ENCODE measurements at regions not wholly inside any gene's neighbourhood (a gene's known extent, or its start where the extent isn't known, plus 50 kb on each side); places are given as distances from the start of the nearest gene placed in this dataset.

DNA sequence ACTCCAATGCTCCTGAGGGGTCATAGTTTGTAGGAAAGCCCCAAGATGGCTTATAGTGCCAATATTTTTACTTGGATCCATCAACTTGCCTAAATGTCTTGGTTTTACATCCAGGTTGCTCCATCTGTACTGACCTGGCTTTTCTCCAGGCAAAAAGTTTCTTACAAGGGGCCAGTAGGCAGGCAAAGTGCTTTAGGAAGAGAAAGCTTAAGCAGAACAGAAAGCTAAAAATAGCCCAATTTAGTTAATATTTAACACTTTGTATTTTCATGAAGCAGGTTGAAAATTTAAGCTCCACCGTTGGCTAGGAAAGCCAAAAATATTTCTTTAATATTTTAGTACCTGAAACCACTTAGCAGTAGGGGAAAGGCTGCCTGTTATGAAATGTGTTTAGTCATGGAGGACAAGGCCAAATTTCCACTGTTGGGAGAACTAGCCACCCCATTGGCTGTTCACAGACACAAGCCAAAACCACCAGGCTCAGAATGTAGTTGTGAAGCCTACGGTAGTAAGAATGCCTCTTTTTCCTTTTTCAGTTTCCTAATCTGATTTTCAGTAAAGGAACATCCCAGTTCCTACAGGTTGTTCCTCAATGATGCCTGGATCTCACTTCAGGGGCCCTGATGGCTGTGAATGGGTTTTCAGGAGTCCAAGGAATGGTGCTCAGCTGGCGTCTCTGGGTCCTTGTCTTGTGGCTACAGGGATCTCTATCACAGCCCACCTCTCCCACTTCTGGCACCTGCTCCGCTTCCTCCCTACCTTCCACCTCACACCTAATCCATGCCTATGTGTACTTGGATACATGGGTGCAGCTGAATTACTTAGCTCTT lies 324.8 kb downstream of the PMP22 start:
- Histone ChIP-seq H3K79me2 (ENCODE audit: control insufficient read depth, insufficient read depth, low read length, poor library complexity) (no peaks in the 10 kb centered on the region), H2BK5ac (ENCODE audit: low read depth, low read length, poor library complexity) (no peak overlapping the region), H3K14ac (ENCODE audit: low read length) (no peak overlapping the region), H2BK120ac (ENCODE audit: insufficient read depth, low read length, poor library complexity) (no peak overlapping the region), H2AFZ (ENCODE audit: insufficient read depth, low read length, poor library complexity) (no peak overlapping the region), H3K4me2 (ENCODE audit: low read length) (no peak overlapping the region), H3K4me3 (ENCODE audit: low read depth, low read length) (no peak overlapping the region), H4K8ac (ENCODE audit: low read depth, low read length) (no peak overlapping the region), H3K4me1 (ENCODE audit: control insufficient read depth in 1 of 2, insufficient read depth in 2 of 2, low read length in 2 of 2) (no peaks in the 10 kb centered on the region), H3K36me3 (ENCODE audit: control insufficient read depth in 1 of 2, insufficient read depth in 2 of 2, low read length in 2 of 2) (no peaks in the 10 kb centered on the region), H4K12ac (ENCODE audit: low read depth, low read length) (no peak overlapping the region), H3K23ac (ENCODE audit: low read length) (no peak overlapping the region), H3K79me1 (ENCODE audit: low read length) (no peaks in the 10 kb centered on the region), H3K27me3 (ENCODE audit: insufficient read depth, low read length) (no peaks in the 10 kb centered on the region), H2AK5ac (ENCODE audit: low read length) (no peak overlapping the region), H3K9ac (ENCODE audit: low read length) (no peak overlapping the region), H4K91ac (ENCODE audit: low read depth, low read length) (no peak overlapping the region), H3K4ac (ENCODE audit: low read depth, low read length) (no peak overlapping the region), H3K27ac (ENCODE audit: low read depth, low read length) (no peak overlapping the region), H2BK12ac (ENCODE audit: low read length) (no peak overlapping the region), H3K9me3 (ENCODE audit: insufficient read depth, low read depth, low read length) (no peaks in the 10 kb centered on the region), H3K18ac (ENCODE audit: low read length) (no peak overlapping the region)
- DNase-seq, result no peak
- WGBS (ENCODE audit: extremely low coverage, insufficient coverage, insufficient read length), result no CpG with 5 or more reads among the region's 4 CpGs

DNA sequence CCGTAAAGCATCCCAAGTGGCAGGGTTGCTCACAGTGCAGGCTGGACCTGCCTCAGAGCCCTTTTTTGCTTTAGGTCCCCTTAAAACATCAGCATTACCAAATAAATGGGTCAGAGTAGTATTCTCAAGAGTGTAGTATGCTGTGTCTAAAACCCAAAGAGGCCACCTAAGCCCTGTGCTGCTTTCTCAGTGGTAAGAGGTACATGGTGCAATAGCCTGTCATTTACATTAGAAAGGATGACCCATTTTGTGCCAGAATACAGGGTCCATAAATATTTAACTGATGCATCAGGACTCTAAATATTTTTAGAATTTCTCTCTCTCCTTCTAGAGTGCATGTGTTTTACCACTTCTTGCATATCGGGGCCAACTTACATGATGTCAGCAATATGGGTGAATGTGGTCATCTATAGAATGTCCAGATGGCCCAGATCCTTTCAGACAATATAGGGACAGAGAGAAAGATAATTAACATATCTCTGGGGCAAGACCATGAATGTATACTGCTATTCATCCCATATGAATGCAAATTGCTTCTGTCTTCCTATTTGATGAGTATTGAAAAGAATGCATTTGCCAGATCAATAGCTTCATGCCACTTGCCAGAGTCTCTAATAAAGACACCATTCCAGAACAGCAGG lies 329.2 kb downstream of the PMP22 start:
- no CpG with 5 or more reads among the region's 2 CpGs for WGBS (ENCODE audit: extremely low coverage, insufficient coverage, insufficient read length)
- Histone ChIP-seq H2BK5ac (ENCODE audit: low read depth, low read length, poor library complexity) (no peak overlapping the region), H2AK5ac (ENCODE audit: low read length) (no peak overlapping the region), H3K9ac (ENCODE audit: low read length) (no peak overlapping the region), H3K14ac (ENCODE audit: low read length) (no peak overlapping the region), H3K27ac (ENCODE audit: low read depth, low read length) (no peak overlapping the region), H3K23ac (ENCODE audit: low read length) (no peak overlapping the region), H3K4ac (ENCODE audit: low read depth, low read length) (no peak overlapping the region), H3K79me1 (ENCODE audit: low read length) (no peaks in the 10 kb centered on the region), H4K8ac (ENCODE audit: low read depth, low read length) (no peak overlapping the region), H3K27me3 (ENCODE audit: insufficient read depth, low read length) (no peaks in the 10 kb centered on the region), H3K4me1 (ENCODE audit: control insufficient read depth in 1 of 2, insufficient read depth in 2 of 2, low read length in 2 of 2) (no peaks in the 10 kb centered on the region), H3K9me3 (ENCODE audit: insufficient read depth, low read depth, low read length) (no peaks in the 10 kb centered on the region), H3K79me2 (ENCODE audit: control insufficient read depth, insufficient read depth, low read length, poor library complexity) (no peaks in the 10 kb centered on the region), H3K18ac (ENCODE audit: low read length) (no peak overlapping the region), H2AFZ (ENCODE audit: insufficient read depth, low read length, poor library complexity) (no peak overlapping the region), H4K12ac (ENCODE audit: low read depth, low read length) (no peak overlapping the region), H3K36me3 (ENCODE audit: control insufficient read depth in 1 of 2, insufficient read depth in 2 of 2, low read length in 2 of 2) (no peaks in the 10 kb centered on the region), H3K4me3 (ENCODE audit: low read depth, low read length) (no peak overlapping the region), H3K4me2 (ENCODE audit: low read length) (no peak overlapping the region), H4K91ac (ENCODE audit: low read depth, low read length) (no peak overlapping the region), H2BK120ac (ENCODE audit: insufficient read depth, low read length, poor library complexity) (no peak overlapping the region), H2BK12ac (ENCODE audit: low read length) (no peak overlapping the region)
- DNase-seq, result no peak

DNA sequence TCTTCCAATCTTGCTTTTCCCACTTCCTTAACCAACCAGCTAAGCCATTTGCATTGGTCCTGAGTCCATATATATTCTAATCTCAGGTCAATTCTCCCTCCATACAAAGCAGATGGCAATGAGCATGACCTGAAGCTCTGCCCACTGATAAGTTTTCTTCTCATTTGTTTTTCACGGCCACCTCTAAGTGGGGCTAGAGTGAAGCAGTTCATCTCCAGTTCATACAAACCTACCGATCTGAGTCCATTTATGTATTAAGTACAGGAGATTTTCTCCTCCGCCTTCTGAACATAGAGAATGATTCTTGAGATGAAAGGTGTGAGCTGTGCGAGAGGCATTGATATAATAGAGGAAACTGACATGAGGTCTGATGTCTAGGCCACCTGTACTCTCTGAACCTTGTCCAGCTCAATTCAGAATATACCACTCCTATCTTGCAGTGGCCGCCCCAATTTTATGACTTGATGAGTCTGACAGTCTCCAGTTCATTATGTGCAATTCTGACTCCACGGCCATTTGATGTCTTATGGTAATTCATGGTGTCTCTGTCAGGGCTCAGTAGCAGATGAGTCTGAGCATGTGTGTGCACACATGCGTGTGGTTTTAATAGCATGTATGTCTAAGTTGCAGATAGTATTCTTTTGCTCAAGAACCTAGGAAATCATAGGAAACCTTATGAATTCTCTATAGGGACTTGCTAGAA lies 329.8 kb downstream of the PMP22 start:
- Histone ChIP-seq H3K4me2 (ENCODE audit: low read length) (no peak overlapping the region), H4K12ac (ENCODE audit: low read depth, low read length) (no peak overlapping the region), H2BK12ac (ENCODE audit: low read length) (no peak overlapping the region), H3K27ac (ENCODE audit: low read depth, low read length) (no peak overlapping the region), H3K18ac (ENCODE audit: low read length) (no peak overlapping the region), H3K79me1 (ENCODE audit: low read length) (no peaks in the 10 kb centered on the region), H3K36me3 (ENCODE audit: control insufficient read depth in 1 of 2, insufficient read depth in 2 of 2, low read length in 2 of 2) (no peaks in the 10 kb centered on the region), H2AK5ac (ENCODE audit: low read length) (no peak overlapping the region), H4K91ac (ENCODE audit: low read depth, low read length) (no peak overlapping the region), H3K4ac (ENCODE audit: low read depth, low read length) (no peak overlapping the region), H3K23ac (ENCODE audit: low read length) (no peak overlapping the region), H3K4me3 (ENCODE audit: low read depth, low read length) (no peak overlapping the region), H2BK120ac (ENCODE audit: insufficient read depth, low read length, poor library complexity) (no peak overlapping the region), H3K9me3 (ENCODE audit: insufficient read depth, low read depth, low read length) (no peaks in the 10 kb centered on the region), H3K14ac (ENCODE audit: low read length) (no peak overlapping the region), H3K79me2 (ENCODE audit: control insufficient read depth, insufficient read depth, low read length, poor library complexity) (no peaks in the 10 kb centered on the region), H4K8ac (ENCODE audit: low read depth, low read length) (no peak overlapping the region), H3K4me1 (ENCODE audit: control insufficient read depth in 1 of 2, insufficient read depth in 2 of 2, low read length in 2 of 2) (no peaks in the 10 kb centered on the region), H2AFZ (ENCODE audit: insufficient read depth, low read length, poor library complexity) (no peak overlapping the region), H2BK5ac (ENCODE audit: low read depth, low read length, poor library complexity) (no peak overlapping the region), H3K27me3 (ENCODE audit: insufficient read depth, low read length) (no peaks in the 10 kb centered on the region), H3K9ac (ENCODE audit: low read length) (no peak overlapping the region)
- DNase-seq, result no peak
- no CpG with 5 or more reads among the region's 7 CpGs for whole genome bisulfite sequencing (ENCODE audit: extremely low coverage, insufficient coverage, insufficient read length)

DNA sequence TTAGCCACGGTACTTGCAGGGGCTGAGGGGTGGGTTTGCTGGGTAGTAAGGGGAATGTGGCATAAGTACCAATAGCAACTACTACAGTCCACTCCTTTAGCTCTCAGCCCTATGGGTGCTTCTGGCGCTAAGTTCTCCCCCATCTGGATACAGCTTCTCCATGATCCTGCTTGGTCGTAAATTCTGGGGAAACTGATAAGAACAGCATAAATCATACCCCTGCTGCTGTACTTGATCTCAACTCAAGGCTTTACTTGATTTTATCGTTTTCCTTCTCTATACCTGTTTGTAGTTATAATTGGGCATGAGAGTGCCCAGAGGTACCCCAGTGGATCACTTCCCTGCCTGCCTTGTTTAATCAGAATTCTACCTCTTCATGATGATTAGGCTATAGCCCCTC lies 331.4 kb downstream of the PMP22 start:
- Histone ChIP-seq H2AK5ac (ENCODE audit: low read length) (no peak overlapping the region), H3K4me3 (ENCODE audit: low read depth, low read length) (no peak overlapping the region), H3K9ac (ENCODE audit: low read length) (no peak overlapping the region), H3K36me3 (ENCODE audit: control insufficient read depth in 1 of 2, insufficient read depth in 2 of 2, low read length in 2 of 2) (no peaks in the 10 kb centered on the region), H4K12ac (ENCODE audit: low read depth, low read length) (no peak overlapping the region), H2AFZ (ENCODE audit: insufficient read depth, low read length, poor library complexity) (no peak overlapping the region), H4K91ac (ENCODE audit: low read depth, low read length) (no peak overlapping the region), H2BK12ac (ENCODE audit: low read length) (no peak overlapping the region), H4K8ac (ENCODE audit: low read depth, low read length) (no peak overlapping the region), H3K18ac (ENCODE audit: low read length) (no peak overlapping the region), H3K23ac (ENCODE audit: low read length) (no peak overlapping the region), H2BK5ac (ENCODE audit: low read depth, low read length, poor library complexity) (no peak overlapping the region), H3K4me1 (ENCODE audit: control insufficient read depth in 1 of 2, insufficient read depth in 2 of 2, low read length in 2 of 2) (no peaks in the 10 kb centered on the region), H2BK120ac (ENCODE audit: insufficient read depth, low read length, poor library complexity) (no peak overlapping the region), H3K4me2 (ENCODE audit: low read length) (no peak overlapping the region), H3K27ac (ENCODE audit: low read depth, low read length) (no peak overlapping the region), H3K9me3 (ENCODE audit: insufficient read depth, low read depth, low read length) (no peaks in the 10 kb centered on the region), H3K79me2 (ENCODE audit: control insufficient read depth, insufficient read depth, low read length, poor library complexity) (no peaks in the 10 kb centered on the region), H3K79me1 (ENCODE audit: low read length) (no peaks in the 10 kb centered on the region), H3K14ac (ENCODE audit: low read length) (no peak overlapping the region), H3K4ac (ENCODE audit: low read depth, low read length) (no peak overlapping the region), H3K27me3 (ENCODE audit: insufficient read depth, low read length) (no peaks in the 10 kb centered on the region)
- no peak for DNase-seq
- WGBS (ENCODE audit: extremely low coverage, insufficient coverage, insufficient read length), result no CpG with 5 or more reads among the region's 4 CpGs
